ENCODE measurements at regions not wholly inside any gene's neighbourhood (a gene's known extent, or its start where the extent isn't known, plus 50 kb on each side); places are given as distances from the start of the nearest gene placed in this dataset.

DNA sequence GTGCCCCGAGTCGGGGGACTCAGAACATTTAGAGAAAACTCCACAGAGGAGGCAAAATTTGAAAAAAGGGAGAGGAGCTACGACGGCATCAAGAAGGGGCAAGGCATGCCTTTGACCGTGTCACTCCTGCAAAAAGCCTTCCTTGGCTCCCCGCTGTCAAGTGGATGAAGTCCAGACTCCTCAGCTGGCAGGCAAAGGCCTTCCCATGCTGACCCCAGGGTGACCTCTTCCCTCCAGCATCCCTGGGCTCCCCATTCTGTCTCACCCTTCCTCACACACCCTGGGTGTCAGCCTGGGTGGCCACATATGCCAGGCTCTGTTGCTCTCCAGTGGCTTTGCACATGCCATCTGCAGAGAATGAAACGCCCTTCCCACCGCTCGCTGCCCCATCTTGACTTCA lies 88.4 kb upstream of the ZMIZ1 start:
- DNase-seq, result no peak

DNA sequence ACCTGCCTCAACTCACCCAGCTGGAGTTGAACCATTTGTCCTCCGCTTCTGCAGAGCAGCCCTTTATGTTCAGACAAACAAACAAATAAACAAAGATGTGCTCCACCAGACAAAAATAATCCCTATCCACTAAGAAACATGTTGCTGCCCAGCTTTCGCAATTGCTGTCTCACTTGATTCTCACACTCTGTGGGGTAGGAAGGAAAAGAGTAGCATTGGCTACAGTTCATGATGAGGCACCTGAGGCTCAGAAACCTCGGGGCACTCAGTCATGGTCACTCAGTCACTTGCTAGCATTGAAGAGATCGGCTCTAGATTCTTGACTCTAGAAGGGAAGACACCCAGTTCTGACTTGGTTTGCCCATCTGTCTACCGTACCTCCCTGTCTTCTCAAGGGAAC lies 88.0 kb upstream of the ZMIZ1 start:
- DNase-seq, result no peak

- DNase-seq, result peak; percentile 36
Measured at GRCh38 chr10:78981257-78981969, 87.4 kb upstream of the ZMIZ1 start.

GRCh38 chr10:78981970-78982281 lies 86.8 kb upstream of the ZMIZ1 start:
- DNase-seq, result no peak

GRCh38 chr10:78982726-78983125 lies 86.0 kb upstream of the ZMIZ1 start:
- no peak for DNase-seq

DNA sequence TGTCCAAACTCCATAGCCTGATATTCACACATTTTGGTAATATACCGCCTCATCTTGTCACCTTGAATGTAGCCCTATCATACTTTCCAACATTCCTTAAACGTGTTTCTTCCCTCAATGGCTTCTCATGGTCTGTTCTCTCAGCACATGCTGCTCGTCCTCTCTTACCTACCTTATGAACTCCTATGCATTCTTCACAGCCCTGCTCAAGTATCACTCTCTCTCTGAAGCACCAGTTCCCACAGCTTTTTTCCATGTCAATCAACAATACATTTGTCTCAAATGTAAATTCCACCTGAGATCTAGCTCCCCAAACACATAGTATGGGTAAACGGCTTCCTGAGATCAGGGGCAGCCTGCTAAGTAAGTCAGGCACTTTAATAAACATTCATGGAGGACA lies 85.2 kb upstream of the ZMIZ1 start:
- DNase-seq, result no peak

DNA sequence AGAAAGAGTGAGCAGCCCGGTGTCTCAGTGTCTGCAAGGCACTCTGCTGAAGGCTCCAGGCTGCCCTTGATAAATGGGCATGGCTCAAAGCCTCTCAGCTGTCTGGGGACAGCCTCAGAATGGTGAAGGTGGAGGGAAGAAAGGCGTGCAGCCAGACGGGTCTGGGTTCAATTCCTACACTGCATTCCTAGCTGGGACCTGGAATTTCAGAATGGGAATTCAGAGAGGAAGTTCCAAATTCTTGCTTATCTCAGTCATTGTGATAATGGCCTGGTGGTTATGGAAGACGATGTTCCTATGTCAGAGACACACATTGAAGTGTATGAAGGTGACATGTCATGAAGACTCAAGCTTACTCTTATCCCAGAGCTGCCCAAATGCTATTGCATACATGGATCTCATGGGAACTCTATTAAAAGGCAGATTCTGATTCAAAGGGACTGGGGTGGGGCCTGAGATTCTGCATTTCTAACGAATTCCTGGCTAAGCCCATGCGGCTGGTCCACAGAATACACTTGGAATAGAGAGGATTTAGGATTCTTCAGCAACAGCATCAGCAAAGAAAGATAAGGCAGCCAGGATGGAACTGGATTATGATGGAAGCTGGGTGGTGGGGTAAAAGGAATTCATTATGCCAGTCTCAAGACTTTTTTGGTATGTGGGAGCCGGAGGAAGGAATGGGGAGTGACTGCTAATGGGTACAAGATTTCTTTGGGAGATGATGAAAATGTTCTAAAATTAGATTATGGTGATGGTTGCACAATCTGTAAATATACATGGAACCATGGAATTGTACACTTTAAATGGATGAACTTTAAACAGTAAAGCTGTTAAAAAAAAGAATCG lies 82.6 kb upstream of the ZMIZ1 start:
- no peak for DNase-seq

- DNase-seq, result no peak
Measured at GRCh38 chr10:78991187-78991586, 77.6 kb upstream of the ZMIZ1 start.

DNA sequence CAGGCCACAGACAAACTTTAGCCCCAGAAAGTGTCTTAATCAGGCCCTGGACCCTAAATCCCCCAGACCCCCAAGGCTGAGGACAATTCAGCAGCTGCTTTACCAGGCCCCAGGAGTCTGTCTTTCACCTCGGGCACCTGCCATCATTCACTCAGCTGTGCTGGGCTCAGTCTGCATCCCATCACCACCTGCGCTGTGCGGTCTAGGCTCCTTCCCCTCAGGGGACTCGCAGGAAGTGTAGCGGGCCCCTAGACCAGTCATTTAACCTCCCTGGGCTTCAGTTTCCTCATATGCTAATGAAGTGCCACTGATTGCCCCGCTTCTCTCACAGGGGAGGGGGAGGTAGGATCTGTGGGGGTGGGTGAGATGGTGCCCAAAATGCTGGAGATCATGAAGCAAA lies 76.4 kb upstream of the ZMIZ1 start:
- DNase-seq, result no peak

- no peak for DNase-seq
Measured at GRCh38 chr10:78993261-78993945, 75.4 kb upstream of the ZMIZ1 start.

- no peak for DNase-seq
Measured at GRCh38 chr10:78995987-78996791, 72.6 kb upstream of the ZMIZ1 start.

DNA sequence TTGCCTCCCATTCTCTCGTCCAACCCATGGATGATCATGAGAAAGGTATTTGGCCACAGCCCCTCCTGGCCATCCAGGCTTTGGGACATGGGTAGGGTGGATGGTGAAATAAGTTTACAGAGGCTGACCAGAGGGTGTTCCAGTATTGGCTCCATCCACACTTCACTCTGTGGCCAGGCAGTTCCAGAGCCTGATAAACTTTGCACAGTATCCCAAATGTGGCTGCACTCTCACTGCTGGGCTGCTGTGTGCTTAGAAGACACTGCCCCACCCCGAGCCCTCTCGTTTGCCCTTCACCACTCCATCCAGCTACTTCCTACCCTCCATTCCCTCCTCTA lies 72.0 kb upstream of the ZMIZ1 start:
- no peak for DNase-seq

DNA sequence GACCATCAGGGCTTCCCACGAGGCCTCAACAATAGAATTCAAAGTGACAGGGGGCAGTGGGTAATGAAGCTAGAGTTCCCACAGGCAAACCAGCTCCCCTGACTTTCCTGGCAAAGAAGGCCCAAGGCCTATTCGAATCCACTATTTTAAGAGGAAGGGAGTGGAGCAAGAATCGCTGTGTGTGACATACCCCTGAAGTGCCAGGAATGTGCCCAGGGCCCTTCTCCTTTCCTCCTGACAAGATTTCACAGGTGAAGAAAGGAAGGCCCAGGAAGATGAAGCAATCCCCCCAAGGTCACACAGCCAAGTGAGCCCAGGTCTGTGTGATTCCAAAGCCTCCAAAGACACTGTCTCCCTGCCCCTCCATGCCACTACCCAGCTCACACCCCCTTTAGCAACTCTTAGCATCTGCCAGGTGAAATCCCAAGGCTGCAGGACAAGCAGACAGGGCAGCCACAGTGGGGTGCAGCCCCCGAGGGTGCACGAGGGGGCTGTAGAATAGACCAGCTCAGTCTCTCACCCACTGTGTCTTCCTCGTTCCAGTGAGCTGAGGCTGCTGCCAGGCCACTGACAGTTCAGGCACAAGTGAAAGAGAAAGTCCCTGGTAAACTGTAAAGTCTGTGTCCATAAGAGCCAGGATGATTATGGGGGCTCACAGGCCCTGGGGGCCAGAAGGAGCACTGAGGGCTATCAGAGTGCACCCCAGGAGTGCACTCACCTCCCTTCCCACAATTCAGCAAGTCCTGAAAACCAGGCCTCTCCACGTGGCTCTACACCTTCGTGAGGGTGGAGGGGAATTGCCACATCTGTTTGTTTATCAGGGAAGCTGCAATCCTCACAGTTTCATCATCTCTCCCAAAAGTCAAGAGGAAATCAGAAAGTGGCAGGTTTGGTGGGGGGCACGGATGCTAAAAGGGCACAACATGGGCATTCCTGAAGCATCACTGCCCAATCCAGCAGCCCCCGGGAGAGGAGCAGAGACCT lies 70.8 kb upstream of the ZMIZ1 start:
- no peak for DNase-seq

DNA sequence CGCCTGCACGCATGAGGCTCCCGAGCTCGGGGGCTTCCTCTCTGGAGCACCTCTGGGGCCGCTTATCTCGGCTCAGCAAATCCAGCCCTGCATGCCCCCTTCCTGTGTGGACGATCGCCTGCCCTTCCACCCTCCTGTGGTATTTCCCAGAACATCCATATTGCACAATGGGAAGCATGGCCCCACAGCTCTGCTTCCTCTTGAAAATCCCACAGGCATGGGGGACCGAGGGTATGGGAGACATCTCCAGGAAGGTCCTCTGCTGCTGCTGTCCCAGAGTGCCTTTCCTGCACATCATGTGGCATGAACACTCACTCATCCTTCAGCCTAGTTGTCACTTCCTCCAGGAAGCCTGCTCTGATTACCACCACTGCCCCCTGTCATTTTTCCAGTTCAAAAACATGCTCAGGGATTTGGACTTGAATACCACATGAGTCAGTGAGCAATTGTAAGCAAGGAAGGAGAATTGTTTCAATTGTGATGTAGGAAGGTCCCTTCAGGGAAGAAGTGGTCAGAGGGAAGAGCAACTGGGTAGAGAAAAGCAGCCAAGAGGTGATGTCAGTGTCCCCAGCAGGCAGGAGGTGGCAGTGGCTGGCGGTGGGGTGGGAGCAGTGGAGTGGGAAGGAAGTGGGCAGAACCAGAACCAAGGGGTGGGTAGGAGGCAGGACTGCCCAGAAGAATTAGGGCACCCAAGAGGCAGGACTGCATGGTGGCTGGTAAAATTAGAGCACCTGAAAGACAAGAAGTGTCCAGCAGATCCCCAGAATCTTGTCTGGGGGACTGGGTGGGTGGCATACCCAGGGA lies 67.5 kb upstream of the ZMIZ1 start:
- DNase-seq, result no peak

DNA sequence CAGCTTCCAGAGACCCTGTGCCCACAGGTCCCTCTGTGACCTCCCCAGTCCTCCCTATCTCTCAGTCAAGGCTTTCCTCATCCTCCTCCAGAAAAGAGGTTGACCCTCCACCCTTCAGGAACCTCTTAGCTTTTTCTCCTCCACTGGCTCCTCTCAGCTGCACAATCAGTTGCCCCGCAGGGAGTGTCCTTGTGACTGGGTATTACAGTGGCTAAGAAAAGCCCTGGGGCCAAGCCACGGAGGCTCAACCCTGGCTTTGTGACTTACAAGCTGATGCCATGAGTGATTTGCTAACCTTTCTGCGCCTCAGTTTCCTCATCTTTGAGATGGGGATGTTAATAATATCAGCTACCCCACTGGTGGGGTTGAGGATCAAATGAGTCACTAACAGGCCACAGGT lies 66.4 kb upstream of the ZMIZ1 start:
- no peak for DNase-seq

DNA sequence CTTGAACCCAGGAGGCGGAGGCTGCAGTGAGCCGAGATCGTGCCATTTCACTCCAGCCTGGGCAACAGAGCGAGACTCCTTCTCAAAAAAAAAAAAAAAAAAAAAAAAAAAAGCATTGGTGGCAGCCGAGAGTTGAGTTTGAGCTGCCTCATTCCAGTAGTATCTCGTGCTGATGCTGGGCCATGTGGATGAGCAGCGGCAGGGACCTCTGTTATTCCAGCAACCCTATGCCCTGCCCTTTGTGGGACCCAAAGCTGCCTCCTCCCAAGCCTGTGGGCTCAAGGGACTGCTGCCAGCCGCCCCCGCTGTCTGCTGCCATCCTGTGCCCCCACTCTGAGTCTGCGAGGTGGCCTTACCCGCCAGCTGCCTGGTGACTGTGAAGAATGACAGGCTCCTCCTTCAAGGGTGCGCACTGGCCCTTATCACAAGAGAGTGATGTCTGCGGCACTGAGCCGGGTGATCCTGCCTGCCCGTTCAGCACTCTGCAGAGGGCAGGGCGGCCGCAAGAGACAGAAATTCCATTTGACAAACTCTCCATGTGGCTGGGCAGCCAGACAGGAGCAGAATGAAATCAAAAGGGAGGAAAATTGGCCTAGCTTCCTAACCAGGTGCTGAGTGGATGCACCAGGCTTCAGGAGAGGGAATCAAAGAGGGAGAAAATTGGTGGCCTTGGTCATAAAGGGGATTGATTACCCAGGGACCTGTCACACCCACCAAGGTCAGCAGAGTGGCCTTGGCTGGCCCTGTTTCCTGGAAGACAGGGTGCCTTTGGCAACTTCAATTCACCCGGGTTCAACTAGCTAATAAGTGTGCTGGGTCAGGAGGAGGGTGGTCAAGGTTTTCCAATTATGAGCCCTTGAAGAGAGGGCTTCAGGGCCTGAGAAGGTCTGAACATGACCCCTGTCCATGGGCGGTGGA lies 65.3 kb upstream of the ZMIZ1 start:
- no peak for DNase-seq

GRCh38 chr10:79004311-79004710 lies 64.5 kb upstream of the ZMIZ1 start:
- no peak for DNase-seq

- no peak for DNase-seq
Measured at GRCh38 chr10:79005126-79005810, 63.5 kb upstream of the ZMIZ1 start.

GRCh38 chr10:79007018-79007417 lies 61.7 kb upstream of the ZMIZ1 start:
- no peak for DNase-seq

Measured in stimulated activated CD8-positive, alpha-beta memory T cell treated with anti-CD3 and anti-CD28 coated beads, Interleukin-4, amount 100 ng/mL, for 48 hours (primary cell).